ENCODE measurements at regions not wholly inside any gene's neighbourhood (a gene's known extent, or its start where the extent isn't known, plus 50 kb on each side); places are given as distances from the start of the nearest gene placed in this dataset.

DNA sequence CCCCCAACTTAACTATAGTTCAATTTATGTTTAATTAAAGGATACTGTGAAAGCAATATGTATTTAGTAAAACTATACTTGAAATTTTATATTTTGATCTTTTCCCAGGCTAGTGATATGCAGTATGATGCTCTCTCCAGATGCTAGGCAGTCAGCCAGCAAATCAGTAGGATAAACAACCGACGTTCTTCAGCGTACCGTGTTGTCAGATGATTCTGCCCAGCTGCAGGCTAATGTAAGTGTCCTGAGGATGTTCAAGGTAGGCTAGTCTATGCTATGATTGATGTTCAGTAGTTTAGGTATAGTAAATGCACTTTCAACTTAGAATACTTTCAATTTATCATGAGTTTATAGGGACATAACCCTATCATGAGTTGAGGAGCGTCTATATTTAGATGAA, 762.6 kb downstream of the MRPL39 start:
- DNase-seq (ENCODE audit: low read depth) (no peak), FAIRE-seq (no peak)
- peaks cover 7% of the 10 kb centered on the region for H3K9me3 Mint-ChIP-seq (ENCODE audit: unreplicated experiment)
- Histone ChIP-seq H3K9ac (ENCODE audit: low read length) (no peak overlapping the region), H4K20me1 (ENCODE audit: insufficient read depth, low read length) (no peaks in the 10 kb centered on the region), H3K4me2 (ENCODE audit: low read length) (no peak overlapping the region), H3K9me3 (ENCODE audit: insufficient read depth, low read depth, low read length) (no peaks in the 10 kb centered on the region), H3K4me1 (ENCODE audit: insufficient read depth, low read length) (no peaks in the 10 kb centered on the region), H3K36me3 (ENCODE audit: insufficient read depth, low read length) (no peaks in the 10 kb centered on the region), H3K79me2 (ENCODE audit: insufficient read depth, low read length) (no peaks in the 10 kb centered on the region), H2AFZ (ENCODE audit: low read depth, low read length) (no peak overlapping the region), H3K4me3 (ENCODE audit: insufficient read depth, low read depth, low read length) (no peak overlapping the region), H3K27ac (ENCODE audit: low read depth, low read length) (no peak overlapping the region), H3K27me3 (ENCODE audit: insufficient read depth, low read length) (no peaks in the 10 kb centered on the region)
- no peaks in the 10 kb centered on the region for H3K27me3 Mint-ChIP-seq (ENCODE audit: low read depth, unreplicated experiment)
- TF ChIP-seq, protein P1, sequence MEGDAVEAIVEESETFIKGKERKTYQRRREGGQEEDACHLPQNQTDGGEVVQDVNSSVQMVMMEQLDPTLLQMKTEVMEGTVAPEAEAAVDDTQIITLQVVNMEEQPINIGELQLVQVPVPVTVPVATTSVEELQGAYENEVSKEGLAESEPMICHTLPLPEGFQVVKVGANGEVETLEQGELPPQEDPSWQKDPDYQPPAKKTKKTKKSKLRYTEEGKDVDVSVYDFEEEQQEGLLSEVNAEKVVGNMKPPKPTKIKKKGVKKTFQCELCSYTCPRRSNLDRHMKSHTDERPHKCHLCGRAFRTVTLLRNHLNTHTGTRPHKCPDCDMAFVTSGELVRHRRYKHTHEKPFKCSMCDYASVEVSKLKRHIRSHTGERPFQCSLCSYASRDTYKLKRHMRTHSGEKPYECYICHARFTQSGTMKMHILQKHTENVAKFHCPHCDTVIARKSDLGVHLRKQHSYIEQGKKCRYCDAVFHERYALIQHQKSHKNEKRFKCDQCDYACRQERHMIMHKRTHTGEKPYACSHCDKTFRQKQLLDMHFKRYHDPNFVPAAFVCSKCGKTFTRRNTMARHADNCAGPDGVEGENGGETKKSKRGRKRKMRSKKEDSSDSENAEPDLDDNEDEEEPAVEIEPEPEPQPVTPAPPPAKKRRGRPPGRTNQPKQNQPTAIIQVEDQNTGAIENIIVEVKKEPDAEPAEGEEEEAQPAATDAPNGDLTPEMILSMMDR (IDR thresholded peaks at IDR 0.05; ENCODE audit: insufficient read depth, low read depth, low read length), result no peak
- no peak for TF ChIP-seq EZH2 (IDR thresholded peaks at IDR 0.05; ENCODE audit: insufficient read depth, low read length)
- H3K27ac Mint-ChIP-seq (ENCODE audit: unreplicated experiment), result no peak overlapping the region
- H3K4me1 Mint-ChIP-seq (ENCODE audit: low read depth, unreplicated experiment), result no peaks in the 10 kb centered on the region
- no peak overlapping the region for H3K4me3 Mint-ChIP-seq (ENCODE audit: unreplicated experiment)
- H3K36me3 Mint-ChIP-seq (ENCODE audit: low read depth, unreplicated experiment), result no peaks in the 10 kb centered on the region

DNA sequence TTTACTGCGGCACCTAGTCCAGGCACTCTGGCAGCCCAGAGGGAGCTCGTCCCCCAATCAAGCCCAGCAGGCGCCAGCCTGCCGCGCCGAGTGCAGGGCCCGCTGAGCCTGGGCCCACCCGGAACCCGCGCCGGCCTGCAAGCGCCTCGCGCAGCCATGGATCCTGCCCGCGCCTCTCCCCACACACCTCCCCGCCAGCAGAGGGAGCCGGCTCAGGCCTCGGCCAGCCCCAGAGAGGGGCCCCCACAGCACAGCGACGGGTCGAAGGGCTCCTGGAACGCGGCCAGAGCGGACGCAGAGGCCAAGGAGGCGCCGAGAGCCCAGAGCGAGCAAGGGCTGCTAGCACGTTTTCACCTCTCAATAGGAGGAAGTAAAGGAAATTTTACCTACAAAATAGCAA, 767.0 kb downstream of the MRPL39 start:
- peaks cover 7% of the 10 kb centered on the region for H3K9me3 Mint-ChIP-seq (ENCODE audit: unreplicated experiment)
- no peaks in the 10 kb centered on the region for H3K9me3 ChIP-seq (ENCODE audit: insufficient read depth, low read depth, low read length)
- no peak overlapping the region for H3K27ac ChIP-seq (ENCODE audit: low read depth, low read length)
- H3K4me2 ChIP-seq (ENCODE audit: low read length), result no peak overlapping the region
- DNase-seq (ENCODE audit: low read depth) (no peak), FAIRE-seq (no peak)
- H3K36me3 ChIP-seq (ENCODE audit: insufficient read depth, low read length), result no peaks in the 10 kb centered on the region
- no peaks in the 10 kb centered on the region for H3K4me1 Mint-ChIP-seq (ENCODE audit: low read depth, unreplicated experiment)
- H3K27me3 Mint-ChIP-seq (ENCODE audit: low read depth, unreplicated experiment), result no peaks in the 10 kb centered on the region
- no peaks in the 10 kb centered on the region for H3K27me3 ChIP-seq (ENCODE audit: insufficient read depth, low read length)
- no peak overlapping the region for H3K9ac ChIP-seq (ENCODE audit: low read length)
- no peaks in the 10 kb centered on the region for H3K79me2 ChIP-seq (ENCODE audit: insufficient read depth, low read length)
- no peak overlapping the region for H3K27ac Mint-ChIP-seq (ENCODE audit: unreplicated experiment)
- no peaks in the 10 kb centered on the region for H3K4me1 ChIP-seq (ENCODE audit: insufficient read depth, low read length)
- TF ChIP-seq, protein P1 (IDR thresholded peaks at IDR 0.05; ENCODE audit: insufficient read depth, low read depth, low read length), result no peak
- no peak for TF ChIP-seq EZH2 (IDR thresholded peaks at IDR 0.05; ENCODE audit: insufficient read depth, low read length)
- H3K36me3 Mint-ChIP-seq (ENCODE audit: low read depth, unreplicated experiment), result no peaks in the 10 kb centered on the region
- no peaks in the 10 kb centered on the region for H4K20me1 ChIP-seq (ENCODE audit: insufficient read depth, low read length)
- H3K4me3 ChIP-seq (ENCODE audit: insufficient read depth, low read depth, low read length), result no peak overlapping the region
- no peak overlapping the region for H2AFZ ChIP-seq (ENCODE audit: low read depth, low read length)
- no peak overlapping the region for H3K4me3 Mint-ChIP-seq (ENCODE audit: unreplicated experiment)

DNA sequence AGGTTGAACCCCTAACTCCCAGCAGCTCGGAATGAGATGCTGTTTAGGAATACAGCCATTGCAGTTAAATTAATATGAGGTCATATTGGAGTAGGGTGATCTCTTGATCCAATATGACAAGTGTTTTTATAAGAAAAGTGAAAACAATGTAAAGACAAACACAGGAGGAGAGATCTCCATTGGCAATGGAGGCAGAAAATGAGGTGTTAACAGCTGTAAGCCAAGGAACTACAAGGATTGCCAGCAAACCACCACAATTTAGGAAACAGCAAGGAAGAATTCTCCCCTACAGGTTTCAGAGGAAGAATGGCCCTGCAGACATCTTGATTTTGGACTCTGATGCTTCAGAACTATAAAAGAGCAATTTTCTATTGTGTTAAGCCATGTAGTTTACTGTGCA, 774.3 kb downstream of the MRPL39 start:
- H3K4me1 Mint-ChIP-seq (ENCODE audit: low read depth, unreplicated experiment), result no peaks in the 10 kb centered on the region
- Histone ChIP-seq H3K27ac (ENCODE audit: low read depth, low read length) (no peak overlapping the region), H3K79me2 (ENCODE audit: insufficient read depth, low read length) (no peaks in the 10 kb centered on the region), H3K9me3 (ENCODE audit: insufficient read depth, low read depth, low read length) (no peaks in the 10 kb centered on the region), H3K4me1 (ENCODE audit: insufficient read depth, low read length) (no peaks in the 10 kb centered on the region), H2AFZ (ENCODE audit: low read depth, low read length) (no peak overlapping the region), H3K9ac (ENCODE audit: low read length) (no peak overlapping the region), H3K4me3 (ENCODE audit: insufficient read depth, low read depth, low read length) (no peak overlapping the region), H3K4me2 (ENCODE audit: low read length) (no peak overlapping the region), H3K36me3 (ENCODE audit: insufficient read depth, low read length) (no peaks in the 10 kb centered on the region), H4K20me1 (ENCODE audit: insufficient read depth, low read length) (no peaks in the 10 kb centered on the region), H3K27me3 (ENCODE audit: insufficient read depth, low read length) (no peaks in the 10 kb centered on the region)
- no peak for TF ChIP-seq EZH2 (IDR thresholded peaks at IDR 0.05; ENCODE audit: insufficient read depth, low read length)
- TF ChIP-seq, protein P1 (IDR thresholded peaks at IDR 0.05; ENCODE audit: insufficient read depth, low read depth, low read length), result no peak
- no peak overlapping the region for H3K27ac Mint-ChIP-seq (ENCODE audit: unreplicated experiment)
- H3K36me3 Mint-ChIP-seq (ENCODE audit: low read depth, unreplicated experiment), result no peaks in the 10 kb centered on the region
- FAIRE-seq (no peak), DNase-seq (ENCODE audit: low read depth) (no peak)
- H3K27me3 Mint-ChIP-seq (ENCODE audit: low read depth, unreplicated experiment), result no peaks in the 10 kb centered on the region
- no peak overlapping the region for H3K4me3 Mint-ChIP-seq (ENCODE audit: unreplicated experiment)
- no peaks in the 10 kb centered on the region for H3K9me3 Mint-ChIP-seq (ENCODE audit: unreplicated experiment)

All from astrocyte (in vitro differentiated cells and primary cell).